ENCODE measurements at regions not wholly inside any gene's neighbourhood (a gene's known extent, or its start where the extent isn't known, plus 50 kb on each side); places are given as distances from the start of the nearest gene placed in this dataset.
"Not testable (repeated sequence)": the region's sequence is repeated elsewhere in the genome, so short reads cannot be mapped to it uniquely, and the experiment has no call there.

DNA sequence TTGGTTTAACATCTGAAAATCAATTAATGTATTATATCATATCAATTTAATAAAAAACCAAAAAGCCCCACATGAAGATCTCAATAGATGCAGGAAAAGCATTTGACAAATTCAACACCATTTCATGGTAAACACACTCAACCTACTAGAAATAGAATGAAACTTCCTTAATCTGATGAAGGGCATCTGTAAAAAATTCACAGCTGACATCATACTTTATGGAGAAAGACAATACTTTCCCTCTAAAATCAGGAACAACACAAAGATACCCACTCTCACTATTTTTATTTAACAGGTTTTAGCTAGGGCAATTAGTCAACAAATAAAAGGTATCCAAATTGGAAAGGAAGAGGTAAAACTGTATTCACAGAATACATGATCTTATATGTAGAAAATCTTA lies 303.0 kb upstream of the ZEB2 start:
- DNase-seq (ENCODE audit: low read depth) = no peak

DNA sequence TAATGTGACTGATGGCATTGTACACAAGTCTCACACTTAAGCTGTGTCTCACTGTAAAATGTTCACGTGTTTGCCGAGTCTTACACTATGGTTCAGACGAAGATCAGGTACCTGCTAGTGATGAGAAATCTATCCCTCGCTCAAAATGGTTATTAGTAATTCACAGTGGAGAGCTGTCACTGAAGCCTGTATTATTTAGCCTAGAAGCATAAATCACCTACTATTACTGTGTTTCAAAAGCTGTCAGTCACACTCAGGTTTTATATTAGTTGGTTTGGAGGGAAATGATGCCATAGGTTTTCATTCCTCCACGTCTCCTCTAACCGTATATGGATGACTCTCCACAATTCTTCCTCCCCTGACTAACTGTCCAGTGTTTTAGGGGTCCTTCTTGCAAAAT lies 292.4 kb upstream of the ZEB2 start:
- no peak for DNase-seq (ENCODE audit: low read depth)

DNA sequence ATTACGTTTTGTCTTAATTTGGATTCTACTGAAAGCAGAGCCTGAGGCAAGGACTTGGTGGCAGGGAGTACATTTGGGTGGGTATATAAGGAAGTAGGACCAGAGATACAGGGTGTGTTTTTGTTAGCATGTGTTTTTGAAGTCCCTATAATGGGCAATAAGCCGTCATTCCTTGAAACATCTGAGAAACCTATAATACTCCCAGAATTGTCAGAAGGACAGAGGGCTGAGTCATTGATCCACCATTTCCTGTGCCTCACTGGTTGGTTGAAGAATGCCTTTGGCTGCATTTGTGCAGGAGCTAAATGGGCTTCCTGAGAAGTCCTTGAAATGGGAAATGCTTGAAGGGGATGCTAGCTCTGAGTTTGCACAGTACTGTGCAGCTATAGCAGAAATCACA lies 281.8 kb upstream of the ZEB2 start:
- no peak for DNase-seq (ENCODE audit: low read depth)

DNA sequence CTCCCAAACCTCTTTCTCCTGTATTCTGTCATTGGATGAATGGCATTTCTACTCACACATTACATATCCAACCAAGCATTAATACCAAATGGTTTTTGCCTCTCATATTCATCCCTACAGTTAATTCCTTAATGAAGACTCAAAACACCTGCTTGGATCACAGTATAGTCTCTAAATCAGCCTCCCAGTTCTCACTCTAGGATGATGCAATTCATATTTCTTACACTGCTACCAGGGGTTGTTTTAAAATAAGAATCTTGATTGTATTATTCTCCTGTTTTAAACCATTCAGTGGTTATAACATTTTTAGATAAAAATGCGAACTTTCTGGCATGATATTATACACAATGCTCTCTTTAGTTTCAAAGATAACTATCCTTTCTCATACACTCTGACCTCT lies 281.4 kb upstream of the ZEB2 start:
- DNase-seq (ENCODE audit: low read depth) = no peak

DNA sequence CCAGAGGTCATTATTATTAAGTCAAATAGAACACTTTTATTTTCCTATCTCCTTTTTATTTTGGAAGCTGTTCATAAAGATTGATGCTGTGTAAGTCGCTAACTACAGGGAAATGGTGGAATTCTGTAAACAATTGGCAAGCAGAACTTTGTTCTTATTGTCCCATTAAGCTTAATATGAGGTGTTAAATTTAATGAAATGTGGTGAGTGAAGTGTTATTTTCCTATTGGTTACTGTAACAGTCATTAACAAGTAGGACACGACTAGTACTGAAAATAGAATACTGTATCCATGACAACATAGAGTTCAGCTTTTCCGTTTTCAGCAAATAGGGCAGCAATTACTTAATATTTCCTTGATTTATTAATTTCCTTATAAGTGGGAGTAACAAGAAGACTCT lies 279.1 kb upstream of the ZEB2 start:
- no peak for DNase-seq (ENCODE audit: low read depth)

DNA sequence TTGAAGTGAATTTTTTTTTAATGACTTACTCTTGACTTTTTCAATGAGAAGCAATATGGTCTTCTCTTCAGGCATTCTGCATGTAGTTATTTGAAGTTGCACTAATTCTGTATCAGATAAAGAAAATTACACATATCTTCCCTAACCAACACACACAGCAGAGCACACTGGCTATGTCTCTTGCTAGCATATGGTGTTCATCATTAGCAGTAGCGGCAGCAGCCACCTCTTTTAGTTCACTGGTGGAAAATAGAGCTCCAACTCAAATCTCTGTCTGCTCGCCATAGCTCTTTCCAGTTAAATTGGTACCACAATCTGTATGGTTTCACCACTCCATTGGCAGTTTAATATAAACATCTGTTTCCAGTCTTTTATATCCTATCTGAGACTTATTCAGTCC lies 278.1 kb upstream of the ZEB2 start:
- no peak for DNase-seq (ENCODE audit: low read depth)

DNA sequence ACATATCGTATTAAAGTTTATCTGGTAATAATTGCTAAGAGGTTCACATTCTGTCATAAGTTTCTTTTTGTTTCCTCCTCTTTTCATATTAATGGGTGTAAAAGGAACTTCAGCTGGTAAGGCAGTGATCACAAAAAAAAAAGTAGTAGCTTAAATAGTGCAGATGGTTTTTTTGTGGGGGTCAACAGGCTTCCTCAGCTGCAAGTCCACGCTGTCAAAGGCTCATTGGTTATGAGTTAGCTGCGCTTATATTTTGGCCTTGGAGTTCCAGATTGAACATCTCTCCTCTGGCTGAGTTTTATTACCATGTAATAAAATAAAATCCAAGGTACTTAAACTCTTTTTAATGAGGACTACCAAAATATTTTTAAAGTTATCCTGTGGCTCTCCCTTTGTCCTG lies 277.0 kb upstream of the ZEB2 start:
- no peak for DNase-seq (ENCODE audit: low read depth)

DNA sequence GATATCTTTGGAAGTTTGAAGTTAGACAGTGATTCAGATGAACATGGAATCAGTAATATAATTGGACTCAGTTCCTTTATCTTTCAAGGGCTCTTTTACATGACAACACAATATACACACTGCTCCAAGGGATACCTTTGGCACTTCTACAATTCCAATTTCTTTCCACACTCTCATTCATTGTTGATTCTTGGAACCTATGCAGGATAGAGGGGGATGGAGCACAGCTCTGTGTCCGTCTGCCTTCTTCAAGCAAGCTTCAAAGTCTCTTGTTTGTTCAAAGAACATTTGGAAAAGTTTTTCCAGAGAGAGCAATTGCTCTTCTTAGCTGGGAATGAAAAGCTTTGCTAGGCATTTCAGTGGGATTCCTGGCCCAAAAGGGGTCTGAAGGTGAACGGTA lies 276.2 kb upstream of the ZEB2 start:
- DNase-seq (ENCODE audit: low read depth) = no peak

DNA sequence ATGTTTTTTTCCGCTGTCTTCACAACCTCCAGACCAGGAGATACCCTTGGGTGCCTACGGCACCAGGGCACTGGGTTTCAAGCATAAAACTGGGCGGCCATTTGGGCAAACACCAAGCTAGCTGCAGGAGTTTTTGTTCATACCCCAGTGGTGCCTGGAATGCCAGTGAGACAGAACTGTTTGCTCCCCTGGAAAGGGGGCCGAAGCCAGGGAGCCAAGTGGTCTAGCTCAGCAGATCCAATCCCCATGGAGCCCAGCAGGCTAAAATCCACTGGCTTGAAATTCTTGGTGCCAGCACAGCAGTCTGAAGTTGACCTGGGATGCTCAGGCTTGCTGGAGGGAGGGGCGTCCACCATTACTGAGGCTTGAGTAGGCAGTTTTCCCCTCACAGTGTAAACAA lies 265.3 kb upstream of the ZEB2 start:
- DNase-seq (ENCODE audit: low read depth) = no peak

DNA sequence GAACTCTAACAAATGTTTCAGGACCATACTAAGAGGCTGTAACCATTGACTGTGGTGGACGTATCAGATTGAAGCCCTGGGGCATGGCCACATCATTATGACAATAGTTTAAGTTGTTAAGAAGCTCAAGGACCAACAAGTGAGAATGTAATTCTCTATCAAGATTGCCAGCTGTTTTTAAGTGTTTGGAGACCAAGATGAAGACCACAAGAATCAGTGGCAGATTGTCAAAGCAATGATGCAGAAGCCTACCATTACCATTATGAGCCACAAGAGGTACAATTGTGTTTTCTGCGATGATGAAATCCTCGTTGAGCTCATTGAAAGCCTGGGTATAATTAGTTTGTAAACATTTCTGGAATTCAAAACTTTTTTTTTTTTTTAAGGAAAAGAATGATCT lies 261.1 kb upstream of the ZEB2 start:
- DNase-seq (ENCODE audit: low read depth) = no peak

DNA sequence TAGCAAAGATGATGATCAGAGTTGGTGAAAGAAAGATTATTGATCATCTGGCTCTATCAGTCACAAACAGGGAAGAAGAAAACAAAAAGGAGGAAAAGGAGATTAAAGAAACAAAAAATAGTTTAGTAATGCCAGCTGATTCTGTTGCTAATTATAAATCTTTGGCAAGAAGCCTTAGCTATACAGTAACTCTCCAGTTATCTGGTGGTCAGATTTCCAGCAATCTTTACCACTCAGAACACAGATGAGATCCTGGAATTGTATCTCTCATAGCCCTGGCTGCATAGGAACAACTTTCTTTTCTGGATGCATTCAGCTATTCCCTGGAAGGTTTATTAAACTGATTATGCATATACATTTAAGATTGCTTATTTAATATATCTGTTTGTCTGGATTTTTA lies 256.8 kb upstream of the ZEB2 start:
- no peak for DNase-seq (ENCODE audit: low read depth)

DNA sequence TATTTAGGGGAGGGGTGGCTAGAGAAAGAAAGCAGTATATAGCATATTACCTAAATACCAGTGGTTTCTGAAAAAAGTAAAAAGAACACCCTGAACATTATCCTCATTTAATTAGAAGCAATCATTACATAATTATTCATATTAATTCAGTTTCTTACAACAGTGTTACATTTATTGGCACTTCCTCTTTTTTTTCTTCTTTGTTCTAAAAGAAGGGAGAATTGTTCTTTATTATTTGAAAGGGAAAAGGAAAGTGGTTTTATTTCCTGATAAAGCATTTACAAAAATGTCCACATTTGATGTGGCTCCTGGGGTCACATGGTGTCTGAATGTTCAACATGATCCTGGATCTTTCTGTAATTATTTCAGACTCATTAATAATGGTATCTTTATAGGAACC lies 254.9 kb upstream of the ZEB2 start:
- no peak for DNase-seq (ENCODE audit: low read depth)

DNA sequence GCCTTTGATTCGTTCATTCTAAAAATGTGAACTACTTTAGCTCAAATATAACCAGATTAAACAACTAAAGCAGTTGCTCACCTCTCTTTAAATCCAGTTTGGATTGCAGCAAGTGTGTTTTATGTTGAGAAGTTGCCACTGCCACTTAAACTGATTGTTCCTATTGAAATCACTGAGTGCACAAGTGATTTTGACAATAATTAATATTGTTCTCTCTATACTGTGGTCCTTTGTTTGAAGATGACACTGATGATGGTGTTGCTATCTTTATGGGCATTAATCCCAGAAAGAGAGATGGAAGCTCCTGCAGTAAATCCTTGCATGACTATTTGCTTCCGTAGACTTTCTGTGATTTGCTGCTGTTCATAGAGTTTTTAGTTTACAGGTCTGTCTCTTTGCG lies 251.4 kb upstream of the ZEB2 start:
- DNase-seq (ENCODE audit: low read depth) = no peak

DNA sequence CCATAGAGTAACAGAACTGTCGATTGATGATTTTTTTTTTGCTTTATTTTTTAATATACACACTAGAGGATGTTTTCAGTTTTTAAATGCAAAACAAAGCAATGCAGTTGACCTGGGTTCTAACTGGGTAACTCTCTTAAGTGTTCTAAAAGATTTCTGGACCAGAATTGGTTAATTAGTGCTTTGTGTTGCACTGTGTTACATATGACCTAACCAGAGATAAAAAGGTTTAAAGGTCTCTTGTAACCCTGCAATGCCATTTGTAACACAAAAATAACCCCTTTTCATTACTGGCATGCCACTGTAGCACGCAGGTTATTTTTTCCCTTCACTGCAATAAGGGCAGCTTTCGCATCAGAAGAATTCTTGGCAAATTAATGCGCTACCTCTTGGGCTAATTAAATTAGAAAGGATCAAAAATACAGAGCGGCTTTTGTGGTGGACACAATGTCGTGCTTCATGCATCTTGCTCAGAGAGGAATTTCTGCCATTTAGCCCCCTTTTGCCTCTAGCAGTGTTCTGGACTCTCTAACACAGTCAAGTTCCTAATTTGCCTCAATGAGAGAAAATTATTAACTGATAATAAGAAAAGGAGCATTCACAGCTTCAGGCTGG lies 250.8 kb upstream of the ZEB2 start:
- DNase-seq (ENCODE audit: low read depth) = no peak

DNA sequence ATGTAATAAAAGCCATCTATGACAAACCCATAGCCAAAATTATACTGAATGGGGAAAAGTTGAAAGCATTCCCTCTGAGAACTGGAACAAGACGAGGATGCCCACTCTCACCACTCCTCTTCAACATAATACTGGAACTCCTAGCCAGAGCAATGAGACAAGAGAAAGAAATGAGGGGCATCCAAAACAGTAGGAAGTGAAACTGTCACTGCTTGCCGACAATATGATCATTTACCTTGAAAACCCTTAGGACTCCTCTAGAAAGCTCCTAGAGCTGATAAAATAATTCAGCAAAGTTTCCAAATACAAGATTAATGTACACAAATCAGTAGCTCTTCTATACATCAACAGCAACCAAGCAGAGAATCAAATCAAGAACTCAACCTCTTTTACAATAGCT lies 241.0 kb upstream of the ZEB2 start:
- DNase-seq (ENCODE audit: low read depth) = not testable (repeated sequence)

DNA sequence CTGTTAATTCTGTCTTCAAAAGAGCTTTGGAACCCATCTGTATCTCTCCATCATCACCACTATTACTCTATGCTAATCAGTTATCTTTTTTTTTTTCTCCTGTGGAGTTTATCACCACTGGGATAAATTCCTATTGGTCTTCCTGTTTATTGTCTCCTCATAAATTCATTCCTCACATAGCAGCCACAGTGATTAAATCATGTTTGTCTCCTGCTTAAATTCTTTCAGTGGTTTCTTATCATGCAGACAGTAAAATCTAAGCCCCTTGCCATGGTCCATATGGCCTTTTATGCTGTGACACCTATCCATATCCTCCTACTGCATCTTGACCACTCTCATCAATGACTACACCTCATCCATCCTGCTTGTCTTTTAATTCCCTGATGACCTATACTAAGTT lies 239.8 kb upstream of the ZEB2 start:
- DNase-seq (ENCODE audit: low read depth) = no peak

DNA sequence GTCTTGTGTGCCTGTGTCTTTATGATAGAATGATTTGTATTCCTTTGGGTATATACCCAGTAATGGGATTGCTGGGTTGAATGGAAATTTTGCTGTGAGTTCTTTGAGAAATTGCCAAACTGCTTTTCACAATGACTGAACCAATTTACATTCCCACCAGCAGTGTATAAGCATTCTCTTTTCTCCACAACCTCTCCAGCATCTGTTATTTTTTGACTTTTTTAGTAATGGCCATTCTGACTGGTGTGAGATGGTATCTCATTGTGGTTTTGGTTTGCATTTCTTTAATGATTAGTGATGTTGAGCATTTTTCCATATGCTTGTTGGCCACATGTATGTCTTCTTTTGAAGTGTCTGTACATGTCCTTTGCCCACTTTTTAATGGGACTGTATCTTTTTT lies 238.3 kb upstream of the ZEB2 start:
- not testable (repeated sequence) for DNase-seq (ENCODE audit: low read depth)

DNA sequence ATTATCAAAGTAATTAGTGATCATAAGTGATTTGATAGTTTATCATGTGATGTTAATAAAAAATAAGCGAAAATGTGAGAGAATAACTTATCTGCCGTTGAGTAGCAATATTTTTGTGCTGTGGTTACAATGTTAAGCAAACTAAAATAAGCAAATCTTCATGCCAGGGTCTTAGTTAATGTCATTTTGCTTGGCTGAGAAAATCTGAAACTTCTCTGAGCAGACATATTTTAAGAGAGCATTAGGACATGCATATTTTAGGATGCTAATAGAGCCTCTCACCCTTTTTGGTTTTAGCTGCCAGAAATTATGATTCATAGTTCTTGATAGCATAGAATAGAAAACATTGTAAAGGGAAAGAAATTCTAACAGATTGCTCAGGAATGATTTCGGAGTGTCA lies 233.5 kb upstream of the ZEB2 start:
- no peak for DNase-seq (ENCODE audit: low read depth)

DNA sequence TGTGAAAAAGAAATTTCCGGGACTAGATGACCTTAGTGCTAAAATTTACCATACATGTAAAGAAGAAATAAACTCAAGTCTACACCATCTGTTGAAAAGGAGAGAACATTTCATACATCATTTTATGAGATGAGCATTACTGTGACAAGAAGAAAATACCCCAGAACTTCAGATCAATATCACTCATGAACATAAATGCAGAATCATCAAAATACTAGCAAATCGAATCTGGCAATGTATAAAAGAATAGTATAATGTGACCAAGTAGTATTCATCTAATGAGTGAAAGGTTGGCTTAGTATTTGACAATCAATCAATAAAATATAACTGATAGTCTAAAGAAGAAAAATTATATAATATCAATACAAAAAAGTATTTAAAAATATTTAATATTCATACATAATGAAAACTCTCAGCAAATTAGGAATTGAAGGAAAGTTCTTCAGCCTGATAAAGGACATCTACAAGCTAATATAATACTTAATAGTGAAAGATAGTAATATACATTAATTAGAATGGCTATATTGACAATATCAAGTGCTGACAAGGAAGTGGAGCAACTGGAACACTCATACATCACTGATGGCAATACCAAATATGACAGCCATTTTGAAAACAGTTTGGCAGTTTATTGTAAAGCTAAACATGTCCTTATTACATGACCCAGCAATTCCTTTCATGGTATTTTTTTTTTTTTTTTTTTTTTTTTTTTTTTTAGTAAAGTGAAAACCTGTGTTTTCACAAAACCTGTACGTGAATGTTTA lies 231.4 kb upstream of the ZEB2 start:
- DNase-seq (ENCODE audit: low read depth) = no peak

DNA sequence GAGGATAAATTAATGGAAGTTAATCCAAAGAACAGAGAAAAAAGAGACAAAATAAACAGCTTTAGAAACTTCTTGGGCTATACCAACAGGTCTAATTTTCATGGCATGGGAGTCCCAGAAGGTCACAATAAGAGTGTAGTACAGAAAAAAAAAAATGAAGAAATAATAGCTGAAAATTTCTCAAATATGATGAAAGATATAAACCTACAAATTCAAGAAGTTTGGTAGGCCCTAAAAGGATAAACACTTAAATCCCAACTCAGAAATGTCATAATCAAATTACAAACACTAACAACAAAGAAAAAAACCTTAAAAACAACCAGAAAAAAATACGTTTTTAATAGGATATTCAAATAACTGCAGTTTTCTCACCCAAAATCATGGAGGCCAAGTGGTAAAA lies 229.3 kb upstream of the ZEB2 start:
- no peak for DNase-seq (ENCODE audit: low read depth)

DNA sequence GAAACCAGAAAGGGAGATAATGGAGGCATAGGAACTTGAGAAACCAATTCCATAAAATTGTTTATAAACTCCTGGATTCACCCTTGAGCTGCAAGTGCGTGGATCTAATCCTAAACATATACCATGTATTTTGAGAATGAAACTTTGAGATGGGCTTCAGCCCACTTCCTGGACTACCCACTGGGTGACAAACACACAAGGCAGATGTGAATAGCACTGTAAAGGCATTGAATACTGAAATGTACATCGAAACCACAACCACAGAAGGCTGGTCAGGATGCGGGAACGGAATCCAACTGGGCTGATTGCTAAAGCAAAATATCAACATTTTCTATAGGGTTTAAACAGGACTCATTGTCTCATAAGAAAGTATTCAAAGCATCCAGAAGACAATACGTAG lies 228.5 kb upstream of the ZEB2 start:
- no peak for DNase-seq (ENCODE audit: low read depth)

DNA sequence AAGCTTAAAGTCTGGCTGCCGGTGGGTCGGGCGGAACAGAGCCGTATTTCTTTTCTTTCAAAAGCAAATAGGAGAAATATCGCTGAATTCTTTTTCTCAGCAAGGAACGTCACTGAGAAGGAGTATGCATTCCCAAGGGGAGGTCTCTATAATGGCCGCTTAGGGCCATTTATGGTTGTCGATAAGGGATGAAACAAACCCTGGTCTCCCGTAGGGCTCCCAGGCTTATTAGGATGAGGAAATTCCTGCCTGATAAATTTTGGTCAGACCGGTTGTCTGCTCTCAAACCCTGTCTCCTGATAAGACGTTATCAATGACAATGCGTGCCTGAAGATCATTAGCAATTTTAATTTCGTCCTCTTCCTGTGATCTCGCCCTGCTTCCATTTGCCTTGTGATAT lies 227.7 kb upstream of the ZEB2 start:
- no peak for DNase-seq (ENCODE audit: low read depth)

DNA sequence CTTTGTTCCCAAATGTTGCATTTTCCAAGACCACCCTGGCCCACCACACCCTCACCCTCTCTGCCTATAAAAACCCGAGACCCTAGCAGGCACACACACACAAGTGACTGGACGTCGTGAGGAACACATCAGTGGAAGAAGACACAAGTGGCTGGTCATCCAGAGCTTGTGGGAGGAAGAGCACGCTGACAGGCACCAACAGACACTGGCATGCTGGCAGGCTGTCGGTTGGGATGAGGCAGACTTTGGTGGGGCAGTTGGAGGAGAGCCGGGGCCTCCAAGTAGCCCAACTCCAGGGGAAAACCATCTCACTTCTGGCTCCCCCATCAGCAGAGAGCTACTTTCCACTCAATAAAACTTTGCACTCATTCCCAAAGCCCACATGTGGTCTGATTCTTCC lies 225.5 kb upstream of the ZEB2 start:
- DNase-seq (ENCODE audit: low read depth) = no peak

DNA sequence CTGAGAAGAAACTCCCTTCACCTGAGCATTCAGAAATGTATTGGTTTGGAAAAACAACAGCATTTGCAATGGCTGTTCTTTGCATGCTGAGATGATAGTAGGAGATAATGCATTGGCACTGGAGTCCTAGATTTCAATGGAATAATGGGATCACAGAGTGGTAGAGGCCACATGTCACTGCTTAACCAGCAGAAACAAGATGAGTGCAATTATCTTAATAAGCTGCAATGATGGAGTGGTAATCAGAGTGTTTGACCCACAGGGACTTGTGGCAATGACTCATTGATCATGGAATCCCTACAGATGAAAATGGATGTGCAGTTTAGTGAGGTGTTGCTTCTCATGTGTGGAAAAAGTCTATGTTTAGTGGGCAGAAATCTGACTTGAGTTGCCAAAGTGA lies 218.8 kb upstream of the ZEB2 start:
- no peak for DNase-seq (ENCODE audit: low read depth)
